Inflammatory macrophage treated with lipopolysaccharide for 4 hours (primary cell): ENCODE measurements at regions not wholly inside any gene's neighbourhood (a gene's known extent, or its start where the extent isn't known, plus 50 kb on each side); places are given as distances from the start of the nearest gene placed in this dataset.

Experiments used
- DNase-seq: peaks from one replicate; pipeline ENCODE4 v3.0.0-alpha.2; 2020

GRCh38 chr15:70258369-70259027, 160.8 kb upstream of the TLE3 start:
- peak; percentile 83 for DNase-seq

- DNase-seq = peak; percentile 88
These were observed 160.0 kb upstream of the TLE3 start for GRCh38 chr15:70257573-70258248.

DNA sequence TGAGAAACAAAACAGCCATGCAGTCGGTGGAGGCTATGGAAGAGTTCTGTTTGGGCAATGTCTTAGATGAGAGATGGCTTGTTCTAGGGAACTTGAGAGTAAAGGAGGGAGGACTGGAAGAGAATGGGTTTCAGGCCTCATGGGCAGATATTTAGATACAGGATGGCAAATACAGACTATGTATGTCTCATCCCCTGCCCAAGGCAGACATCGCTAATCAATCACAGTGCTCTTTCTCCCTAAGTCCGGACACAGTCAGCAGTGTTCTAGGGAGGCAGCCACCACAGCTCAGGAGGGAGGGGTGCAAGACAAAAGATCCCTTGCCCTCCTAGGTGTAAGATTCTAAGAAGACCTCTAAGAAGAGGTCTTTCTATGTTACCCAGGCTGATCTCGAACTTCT, 159.3 kb upstream of the TLE3 start:
- DNase-seq = no peak

GRCh38 chr15:70254311-70254869, 156.7 kb upstream of the TLE3 start:
- DNase-seq = no peak

GRCh38 chr15:70253461-70254156, 155.9 kb upstream of the TLE3 start:
- no peak for DNase-seq

- no peak for DNase-seq
These were observed 155.2 kb upstream of the TLE3 start for GRCh38 chr15:70252951-70253320.

DNA sequence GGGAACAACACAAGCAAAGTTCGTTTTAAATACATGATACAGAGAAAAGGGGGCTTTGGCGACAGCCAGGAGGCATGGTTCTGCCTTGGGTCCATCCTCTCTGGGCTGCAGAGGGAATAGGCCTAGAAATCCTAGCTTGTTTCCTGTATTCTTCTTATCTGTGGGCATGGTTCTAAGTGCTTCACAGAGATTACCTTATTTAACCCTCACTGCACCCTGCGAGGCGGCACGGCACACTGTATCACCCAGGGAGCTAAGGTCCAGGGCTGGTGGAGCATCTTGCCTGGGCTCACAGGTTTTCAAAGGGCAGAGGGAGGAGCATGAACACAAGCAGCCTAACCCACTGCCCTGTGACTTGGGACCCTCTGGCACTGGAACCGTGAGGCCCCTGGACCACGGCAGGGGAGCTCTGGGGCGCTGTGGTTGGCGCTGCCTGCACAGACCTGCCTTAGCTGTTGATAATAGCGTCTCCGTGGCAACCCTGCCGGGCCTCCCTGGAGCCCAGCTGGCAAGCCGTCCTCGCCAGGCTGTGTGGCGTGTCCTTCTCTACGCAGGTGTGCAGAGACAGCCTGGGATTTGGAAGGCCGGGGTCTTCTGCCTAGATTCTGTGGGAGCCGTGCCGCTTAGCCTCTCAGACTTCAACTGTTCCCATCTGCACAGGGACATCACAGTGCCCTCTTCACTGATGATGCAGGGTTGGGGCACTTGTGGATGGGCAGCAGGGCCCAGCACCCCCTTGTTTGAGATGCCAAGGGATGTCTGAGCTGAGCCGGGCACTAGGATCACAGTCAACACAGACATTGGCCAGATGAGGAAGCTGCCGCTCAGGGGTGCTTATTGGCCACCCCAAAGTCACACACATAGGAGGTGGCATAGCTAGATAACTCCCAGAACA, 154.6 kb upstream of the TLE3 start:
- no peak for DNase-seq

DNA sequence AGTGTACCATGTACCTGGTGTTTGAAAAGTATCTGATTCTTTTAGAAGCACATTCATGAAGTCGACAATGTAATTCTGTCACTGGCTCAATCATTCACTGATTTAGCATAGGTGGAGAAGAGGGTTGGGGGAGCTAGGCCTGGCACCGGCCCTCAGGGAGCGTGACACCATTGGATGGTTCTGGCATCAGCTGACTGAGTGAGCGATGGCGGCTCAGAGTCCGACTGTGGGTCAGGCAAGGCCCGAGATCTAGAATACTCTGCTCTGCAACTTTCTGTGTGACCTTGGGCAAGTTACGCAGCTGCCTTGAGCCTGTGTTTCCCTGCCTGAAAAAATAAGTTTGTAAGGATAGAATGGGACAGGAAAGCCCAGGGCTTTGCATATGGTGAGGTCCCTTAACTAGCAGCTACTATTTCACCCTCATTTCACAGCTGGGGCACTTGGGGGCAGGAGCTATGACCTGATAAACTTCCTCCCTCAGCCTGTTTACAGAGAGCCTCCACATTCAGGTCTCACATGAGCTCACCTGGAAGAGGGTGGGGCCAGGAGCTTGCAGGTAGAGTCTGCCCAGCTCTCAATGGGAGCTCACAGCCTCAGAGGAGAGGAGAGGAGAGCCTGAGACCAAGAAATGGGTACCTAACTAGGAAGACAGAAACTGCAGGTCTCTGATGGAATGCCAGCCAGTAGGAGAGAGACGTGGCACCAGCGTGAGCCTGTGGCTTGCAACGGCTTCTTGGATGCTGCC, 153.7 kb upstream of the TLE3 start:
- DNase-seq = no peak

DNA sequence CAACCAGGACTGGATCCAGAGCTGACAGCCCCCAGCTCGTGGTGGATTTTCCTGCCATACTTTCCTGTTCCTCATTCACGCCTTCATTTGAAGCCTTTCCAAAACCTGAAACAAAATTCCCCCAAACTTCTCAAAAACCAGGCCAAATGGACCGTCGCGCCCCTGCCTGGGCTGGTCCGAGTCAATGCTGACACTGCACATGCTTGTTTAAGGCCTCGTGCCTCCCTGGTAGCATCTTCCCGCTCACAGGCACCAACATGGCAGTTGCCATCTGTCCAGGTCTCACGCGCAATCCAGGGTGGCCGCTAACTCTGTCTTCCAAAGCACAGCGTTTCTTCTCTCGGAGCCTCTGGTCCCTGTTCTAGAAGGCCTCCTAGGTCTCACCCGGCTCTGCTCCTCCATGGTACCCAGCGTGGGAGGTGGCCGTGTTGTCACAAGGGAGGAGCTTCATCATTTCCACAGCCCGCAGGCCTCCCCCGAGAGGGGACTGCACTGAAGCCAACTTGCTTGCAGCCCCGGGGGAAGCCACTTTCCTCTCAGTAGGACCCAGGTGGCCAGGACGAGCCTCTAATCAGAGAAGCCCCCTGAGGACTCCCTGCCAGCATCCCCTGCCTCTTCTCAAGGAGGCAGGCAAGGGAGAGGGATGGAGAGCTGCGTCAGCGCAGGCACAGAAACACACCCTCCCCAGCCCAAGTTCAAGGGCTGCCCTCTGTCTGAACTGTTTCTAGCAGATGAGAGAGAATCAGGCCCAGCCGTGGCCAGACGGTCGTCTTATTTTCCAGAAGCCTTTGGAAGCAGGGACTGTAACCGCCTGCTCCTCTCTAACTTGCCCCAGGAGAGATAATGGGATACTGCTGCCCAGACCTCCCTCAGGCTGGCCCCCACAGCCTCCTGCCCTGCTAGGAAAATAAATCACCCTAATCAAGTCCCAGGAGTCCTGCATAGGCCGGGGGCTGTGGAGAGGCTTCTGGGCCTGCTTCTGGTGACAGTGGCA, 152.8 kb upstream of the TLE3 start:
- DNase-seq = no peak

GRCh38 chr15:70249616-70250015, 151.9 kb upstream of the TLE3 start:
- no peak for DNase-seq

- DNase-seq = no peak
These were observed 150.7 kb upstream of the TLE3 start for GRCh38 chr15:70248116-70249025.

- DNase-seq = no peak
These were observed 149.6 kb upstream of the TLE3 start for GRCh38 chr15:70247281-70247680.

- DNase-seq = no peak
These were observed 149.0 kb upstream of the TLE3 start for GRCh38 chr15:70246623-70247220.

- peak; percentile 95 for DNase-seq
These were observed 148.4 kb upstream of the TLE3 start for GRCh38 chr15:70245932-70246622.

DNA sequence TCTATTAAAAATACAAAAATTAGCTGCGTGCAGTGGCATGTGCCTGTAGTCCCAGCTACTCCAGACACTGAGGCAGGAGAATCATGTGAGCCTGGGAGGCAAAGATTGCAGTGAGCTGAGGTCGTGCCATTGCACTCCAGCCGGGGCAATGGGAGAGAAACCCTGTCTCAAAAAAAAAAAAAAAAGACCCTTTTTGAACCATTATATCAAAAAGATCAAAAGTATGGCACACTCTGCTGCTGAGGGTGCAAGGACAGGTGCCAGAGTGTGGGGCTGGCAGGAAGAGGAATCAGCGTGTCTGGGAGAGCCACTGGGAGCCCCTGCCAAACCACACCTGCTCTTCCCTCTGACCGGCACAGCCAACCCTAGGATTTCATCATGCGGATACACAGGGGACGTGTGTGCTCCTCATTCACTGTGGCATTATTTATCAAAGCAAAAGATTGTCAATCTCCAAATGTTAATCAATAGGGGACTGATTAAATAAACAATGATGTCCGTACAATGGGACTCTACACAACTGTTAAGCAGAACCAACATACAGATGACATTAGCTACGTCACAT, 147.3 kb upstream of the TLE3 start:
- no peak for DNase-seq

DNA sequence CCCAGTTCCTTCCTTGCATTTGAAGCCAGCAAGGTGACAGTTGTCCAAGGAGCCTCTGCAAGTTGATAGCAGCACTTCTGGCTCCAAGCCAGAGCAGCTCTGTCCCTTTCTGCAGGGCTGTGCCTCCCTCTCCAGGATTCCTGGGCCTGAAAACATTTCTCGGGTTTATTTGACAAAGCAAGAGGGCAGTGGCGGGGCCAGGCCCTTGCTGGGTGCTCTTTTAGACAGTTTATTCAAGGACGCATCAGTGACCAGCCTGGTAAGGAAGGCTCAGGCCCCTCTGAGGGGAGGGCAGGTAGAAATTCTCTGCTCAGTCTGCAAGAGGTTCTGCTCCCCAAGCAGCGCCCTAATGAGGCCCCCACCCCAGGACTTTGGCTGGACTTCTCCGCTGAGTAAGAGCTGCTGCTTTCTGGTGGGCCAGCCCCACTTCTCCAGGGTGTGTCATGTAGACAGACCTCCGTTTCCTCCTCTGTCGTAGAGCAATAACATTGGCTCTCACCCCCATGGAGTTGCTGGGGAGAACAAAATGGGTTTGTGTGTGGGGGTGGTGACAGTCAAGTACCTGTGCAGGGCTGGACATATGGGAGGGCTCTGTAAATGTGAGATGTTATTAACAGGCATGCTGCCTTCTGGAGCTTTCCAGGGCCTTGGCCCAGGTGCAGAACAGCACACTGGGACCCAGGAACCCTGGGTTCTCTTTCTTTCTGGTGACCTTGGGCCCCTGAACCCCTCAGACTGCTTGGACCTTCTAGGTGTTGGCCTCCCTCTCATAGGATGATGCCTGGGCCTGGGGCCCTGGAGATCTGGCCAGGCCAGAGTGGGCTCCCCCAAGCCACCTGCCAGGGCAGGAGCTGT, 146.2 kb upstream of the TLE3 start:
- no peak for DNase-seq

GRCh38 chr15:70242951-70243685, 145.4 kb upstream of the TLE3 start:
- no peak for DNase-seq
